ENCODE measurements at regions not wholly inside any gene's neighbourhood (a gene's known extent, or its start where the extent isn't known, plus 50 kb on each side); places are given as distances from the start of the nearest gene placed in this dataset.

GRCh38 chr11:115910379-115910778, 406.2 kb upstream of the CADM1 start:
- peak; percentile 23 for DNase-seq (ENCODE audit: low read depth)

GRCh38 chr11:115906171-115906570, 402.0 kb upstream of the CADM1 start:
- DNase-seq (ENCODE audit: low read depth) = no peak

GRCh38 chr11:115905341-115906000, 401.3 kb upstream of the CADM1 start:
- peak; percentile 56 for DNase-seq (ENCODE audit: low read depth)

- no peak for DNase-seq (ENCODE audit: low read depth)
Measured at GRCh38 chr11:115903179-115903578, 399.0 kb upstream of the CADM1 start.

- no peak for DNase-seq (ENCODE audit: low read depth)
Measured at GRCh38 chr11:115901069-115901468, 396.9 kb upstream of the CADM1 start.

GRCh38 chr11:115900111-115900510, 395.9 kb upstream of the CADM1 start:
- no peak for DNase-seq (ENCODE audit: low read depth)

GRCh38 chr11:115897707-115898106, 393.5 kb upstream of the CADM1 start:
- DNase-seq (ENCODE audit: low read depth) = no peak

GRCh38 chr11:115896084-115896483, 391.9 kb upstream of the CADM1 start:
- DNase-seq (ENCODE audit: low read depth) = no peak

GRCh38 chr11:115895594-115895993, 391.4 kb upstream of the CADM1 start:
- peak; percentile 65 for DNase-seq (ENCODE audit: low read depth)

GRCh38 chr11:115894176-115894575, 390.0 kb upstream of the CADM1 start:
- DNase-seq (ENCODE audit: low read depth) = no peak

- peak; percentile 95 for DNase-seq (ENCODE audit: low read depth)
Measured at GRCh38 chr11:115893461-115894099, 389.4 kb upstream of the CADM1 start.

- DNase-seq (ENCODE audit: low read depth) = peak; percentile 87
Measured at GRCh38 chr11:115892016-115892415, 387.8 kb upstream of the CADM1 start.

GRCh38 chr11:115891581-115891980, 387.4 kb upstream of the CADM1 start:
- DNase-seq (ENCODE audit: low read depth) = no peak

GRCh38 chr11:115890500-115890899, 386.3 kb upstream of the CADM1 start:
- DNase-seq (ENCODE audit: low read depth) = no peak

- no peak for DNase-seq (ENCODE audit: low read depth)
Measured at GRCh38 chr11:115889712-115890111, 385.5 kb upstream of the CADM1 start.

GRCh38 chr11:115887727-115888126, 383.5 kb upstream of the CADM1 start:
- DNase-seq (ENCODE audit: low read depth) = no peak

GRCh38 chr11:115887316-115887715, 383.1 kb upstream of the CADM1 start:
- no peak for DNase-seq (ENCODE audit: low read depth)

- DNase-seq (ENCODE audit: low read depth) = no peak
Measured at GRCh38 chr11:115886422-115886733, 382.2 kb upstream of the CADM1 start.

- DNase-seq (ENCODE audit: low read depth) = peak; percentile 12
Measured at GRCh38 chr11:115885535-115886421, 381.6 kb upstream of the CADM1 start.

- no peak for DNase-seq (ENCODE audit: low read depth)
Measured at GRCh38 chr11:115884800-115885534, 380.8 kb upstream of the CADM1 start.

GRCh38 chr11:115874843-115875242, 370.6 kb upstream of the CADM1 start:
- DNase-seq (ENCODE audit: low read depth) = no peak

- DNase-seq (ENCODE audit: low read depth) = no peak
Measured at GRCh38 chr11:115873813-115874212, 369.6 kb upstream of the CADM1 start.

Measured in M059J (cell line).